ENCODE measurements at regions not wholly inside any gene's neighbourhood (a gene's known extent, or its start where the extent isn't known, plus 50 kb on each side); places are given as distances from the start of the nearest gene placed in this dataset.

GRCh38 chr5:74953937-74954720, 87.9 kb upstream of the FAM169A start:
- WGBS (ENCODE audit: insufficient coverage, insufficient replicate concordance, low lambda C conversion rate, missing lambda C conversion rate): 7% methylated on average over 8 of the region's 8 CpGs
- intact Hi-C loops (cut with micrococcal nuclease; ENCODE audit: unreplicated experiment): no loop called here
- no peak for TF ChIP-seq LARP7 (IDR thresholded peaks at IDR 0.05)
- no peak for TF ChIP-seq JUND (IDR thresholded peaks at IDR 0.05; ENCODE audit: low read depth, low read length)
- TF ChIP-seq TAF1 (IDR thresholded peaks at IDR 0.05; ENCODE audit: borderline replicate concordance, low read depth, low read length): no peak
- TF ChIP-seq PML (IDR thresholded peaks at IDR 0.05; ENCODE audit: low read length): no peak
- TF ChIP-seq NR2C2 (IDR thresholded peaks at IDR 0.05; ENCODE audit: borderline replicate concordance, control insufficient read depth, insufficient read length, low read depth): no peak
- TF ChIP-seq IRF5 (IDR thresholded peaks at IDR 0.05; ENCODE audit: borderline replicate concordance): no peak
- no peak for TF ChIP-seq NR2C1 (IDR thresholded peaks at IDR 0.05)
- no peak for TF ChIP-seq EP300 (IDR thresholded peaks at IDR 0.05; ENCODE audit: borderline replicate concordance in 1 of 2, control insufficient read depth in 1 of 2, low read depth in 2 of 2, low read length in 2 of 2)
- TF ChIP-seq EZH2 (IDR thresholded peaks at IDR 0.05; ENCODE audit: borderline replicate concordance, control insufficient read depth, low read depth, low read length): no peak
- no peak for TF ChIP-seq USF1 (IDR thresholded peaks at IDR 0.05; ENCODE audit: borderline replicate concordance, extremely low read length, insufficient read depth, low read depth, low read length)
- no peak for TF ChIP-seq BRCA1 (IDR thresholded peaks at IDR 0.05; ENCODE audit: low read depth, low read length)
- TF ChIP-seq SKIL (IDR thresholded peaks at IDR 0.05; ENCODE audit: low read depth, poor library complexity, severe bottlenecking): no peak
- TF ChIP-seq RAD51 (IDR thresholded peaks at IDR 0.05): no peak
- TF ChIP-seq ZNF384 (IDR thresholded peaks at IDR 0.05; ENCODE audit: borderline replicate concordance, low read depth, low read length): no peak
- TF ChIP-seq NR2F1 (conservative IDR thresholded peaks at IDR 0.05): no peak
- no peak overlapping the region for H3K4me3 ChIP-seq
- no peak overlapping the region for H2AFZ ChIP-seq (ENCODE audit: control insufficient read depth, low read depth, low read length)
- ChIA-PET SMC1A (ENCODE audit: uncharacterized antibody, unreplicated experiment) (no interaction called here), RAD21 (ENCODE audit: unreplicated experiment) (interaction anchor here (0.9 kb wide), 1 partner anchor 35 kb away, joined by 3 read pairs; no protein-coding TSS in a partner anchor), POLR2A (no interaction called here), CTCF (interaction anchor here (1.0 to 1.6 kb wide), 2 partner anchors 13 to 150 kb away, joined by 3 read pairs; no protein-coding TSS in a partner anchor)
- no peak for ATAC-seq
- no TSS peak for BruUV-seq (replicated peaks)
- in situ Hi-C loops (cut with MboI): no loop called here
- H3K9ac ChIP-seq (ENCODE audit: control insufficient read depth, insufficient read depth, low read length): no peak overlapping the region
- no peak for FAIRE-seq
- no peak for DNase-seq (ENCODE audit: low read depth, low spot score)
- H3K79me2 ChIP-seq (ENCODE audit: control insufficient read depth, insufficient read depth, low read length): no peaks in the 10 kb centered on the region
- H3K4me1 ChIP-seq (ENCODE audit: control insufficient read depth, insufficient read depth, low read length): no peaks in the 10 kb centered on the region
- H3K9me3 ChIP-seq (replicated peaks; ENCODE audit: control insufficient read depth, insufficient read depth, low read length): no peaks in the 10 kb centered on the region
- peaks cover 0 to 5% of the 10 kb centered on the region in 2 experiments; a peak in 1 of 4 replicates for H3K27me3 ChIP-seq (replicated peaks in 1 of 2; ENCODE audit: control insufficient read depth in 2 of 2, insufficient read depth in 2 of 2, low read length in 1 of 2)
- no peak overlapping the region for H3K27ac ChIP-seq (ENCODE audit: control insufficient read depth, insufficient read depth)
- H4K20me1 ChIP-seq (ENCODE audit: control insufficient read depth, insufficient read depth): no peaks in the 10 kb centered on the region
- H3K36me3 ChIP-seq (ENCODE audit: control insufficient read depth in 2 of 2, insufficient read depth in 2 of 2, low read length in 1 of 2): no peaks in the 10 kb centered on the region
- no peak overlapping the region for H3K4me2 ChIP-seq (ENCODE audit: control insufficient read depth, insufficient read depth)
